ENCODE measurements at regions not wholly inside any gene's neighbourhood (a gene's known extent, or its start where the extent isn't known, plus 50 kb on each side); places are given as distances from the start of the nearest gene placed in this dataset.

DNA sequence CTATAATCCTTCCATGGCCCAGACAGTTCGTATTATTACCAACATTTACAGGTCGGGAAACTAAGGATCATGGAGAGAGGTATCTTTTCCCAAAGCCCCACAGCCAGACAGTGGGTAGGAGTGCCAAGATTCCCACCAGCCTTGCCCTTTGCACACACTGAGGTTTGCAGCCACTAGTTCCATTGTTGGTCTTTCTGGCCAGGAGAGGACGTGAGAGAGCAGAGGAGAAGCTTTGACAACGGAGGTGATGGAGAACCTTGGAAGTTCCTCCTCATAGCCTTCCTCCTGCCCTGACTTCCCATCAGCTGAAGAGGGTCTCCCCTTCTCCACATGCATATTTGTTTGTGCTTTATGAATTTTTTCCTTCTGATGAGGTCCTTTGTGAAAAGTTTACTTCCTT is 50.5 kb upstream of the PLCL2 start:
- no peaks in the 10 kb centered on the region for H3K36me3 ChIP-seq (ENCODE audit: control insufficient read depth in 4 of 4, insufficient read depth in 3 of 4, low read depth in 1 of 4, low read length in 3 of 4)
- H3K9me3 ChIP-seq (ENCODE audit: control insufficient read depth in 4 of 4, low read length in 3 of 4), result no peaks in the 10 kb centered on the region
- no peak for DNase-seq (ENCODE audit: low spot score)
- H3K4me3 ChIP-seq (ENCODE audit: low read depth in 1 of 3, low read length in 3 of 3), result no peak overlapping the region
- no peak overlapping the region for H3K27ac ChIP-seq (ENCODE audit: low read depth in 1 of 2, low read length in 2 of 2)
- TF ChIP-seq GABPA (IDR thresholded peaks at IDR 0.05 in 1 of 2, conservative IDR thresholded peaks at IDR 0.05 in 1 of 2), result no peak
- TF ChIP-seq RAD21 (IDR thresholded peaks at IDR 0.05), result peak in 1 of 2 donors; percentile 5
- H3K4me1 ChIP-seq (ENCODE audit: control insufficient read depth in 4 of 4, insufficient read depth in 4 of 4, low read length in 3 of 4), result peaks cover 6 to 28% (median 10%) of the 10 kb centered on the region in 4 donors
- 85% methylated on average over 4 of the region's 4 CpGs for WGBS
- H3K27me3 ChIP-seq (ENCODE audit: control insufficient read depth in 4 of 4, insufficient read depth in 4 of 4, low read length in 3 of 4), result no peaks in the 10 kb centered on the region
- no peak overlapping the region for H3K9ac ChIP-seq (ENCODE audit: low read depth in 1 of 2, low read length in 2 of 2)

DNA sequence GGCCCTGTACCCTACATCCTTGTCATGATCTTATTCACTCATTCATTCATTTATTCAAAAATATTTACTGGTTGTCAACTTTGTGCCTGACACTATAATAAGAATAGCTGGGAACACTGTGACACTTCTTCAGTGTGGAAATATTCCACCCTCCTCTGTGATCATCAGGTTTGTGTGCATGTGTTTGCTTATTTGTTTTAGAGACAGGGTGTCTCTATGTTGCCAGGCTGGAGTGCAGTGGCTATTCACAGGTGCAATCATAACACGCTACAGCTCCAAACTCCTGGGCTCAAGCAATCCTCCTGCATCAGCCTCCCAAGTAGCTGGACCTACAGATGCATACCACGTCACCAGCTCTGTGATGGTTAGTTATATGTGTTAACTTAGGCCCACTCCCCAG is 50.0 kb upstream of the PLCL2 start:
- WGBS, result 66% methylated on average over 2 of the region's 2 CpGs
- TF ChIP-seq HNF4A (conservative IDR thresholded peaks at IDR 0.05) (peak in 1 of 2 donors; percentile 47), YY1 (IDR thresholded peaks at IDR 0.05) (no peak), NR2F2 (IDR thresholded peaks at IDR 0.05) (no peak), JUND (IDR thresholded peaks at IDR 0.05) (peak in 1 of 2 donors; percentile 18), FOXA2 (IDR thresholded peaks at IDR 0.05) (peak; percentile 61), SP1 (IDR thresholded peaks at IDR 0.05) (peak; percentile 39), EGR1 (IDR thresholded peaks at IDR 0.05; ENCODE audit: low read depth in 2 of 2) (peak in 1 of 2 donors; percentile 22), FOXA1 (IDR thresholded peaks at IDR 0.05) (no peak), RXRA (IDR thresholded peaks at IDR 0.05) (peak in 1 of 2 donors; percentile 45), RAD21 (IDR thresholded peaks at IDR 0.05) (no peak), HNF4G (IDR thresholded peaks at IDR 0.05) (no peak), GABPA (IDR thresholded peaks at IDR 0.05 in 1 of 2, conservative IDR thresholded peaks at IDR 0.05 in 1 of 2) (no peak), TAF1 (conservative IDR thresholded peaks at IDR 0.05) (no peak)
- TF ChIP-seq, protein P1, sequence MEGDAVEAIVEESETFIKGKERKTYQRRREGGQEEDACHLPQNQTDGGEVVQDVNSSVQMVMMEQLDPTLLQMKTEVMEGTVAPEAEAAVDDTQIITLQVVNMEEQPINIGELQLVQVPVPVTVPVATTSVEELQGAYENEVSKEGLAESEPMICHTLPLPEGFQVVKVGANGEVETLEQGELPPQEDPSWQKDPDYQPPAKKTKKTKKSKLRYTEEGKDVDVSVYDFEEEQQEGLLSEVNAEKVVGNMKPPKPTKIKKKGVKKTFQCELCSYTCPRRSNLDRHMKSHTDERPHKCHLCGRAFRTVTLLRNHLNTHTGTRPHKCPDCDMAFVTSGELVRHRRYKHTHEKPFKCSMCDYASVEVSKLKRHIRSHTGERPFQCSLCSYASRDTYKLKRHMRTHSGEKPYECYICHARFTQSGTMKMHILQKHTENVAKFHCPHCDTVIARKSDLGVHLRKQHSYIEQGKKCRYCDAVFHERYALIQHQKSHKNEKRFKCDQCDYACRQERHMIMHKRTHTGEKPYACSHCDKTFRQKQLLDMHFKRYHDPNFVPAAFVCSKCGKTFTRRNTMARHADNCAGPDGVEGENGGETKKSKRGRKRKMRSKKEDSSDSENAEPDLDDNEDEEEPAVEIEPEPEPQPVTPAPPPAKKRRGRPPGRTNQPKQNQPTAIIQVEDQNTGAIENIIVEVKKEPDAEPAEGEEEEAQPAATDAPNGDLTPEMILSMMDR (IDR thresholded peaks at IDR 0.05; ENCODE audit: low read depth, low read length, missing input control), result no peak
- TF ChIP-seq, protein P2, sequence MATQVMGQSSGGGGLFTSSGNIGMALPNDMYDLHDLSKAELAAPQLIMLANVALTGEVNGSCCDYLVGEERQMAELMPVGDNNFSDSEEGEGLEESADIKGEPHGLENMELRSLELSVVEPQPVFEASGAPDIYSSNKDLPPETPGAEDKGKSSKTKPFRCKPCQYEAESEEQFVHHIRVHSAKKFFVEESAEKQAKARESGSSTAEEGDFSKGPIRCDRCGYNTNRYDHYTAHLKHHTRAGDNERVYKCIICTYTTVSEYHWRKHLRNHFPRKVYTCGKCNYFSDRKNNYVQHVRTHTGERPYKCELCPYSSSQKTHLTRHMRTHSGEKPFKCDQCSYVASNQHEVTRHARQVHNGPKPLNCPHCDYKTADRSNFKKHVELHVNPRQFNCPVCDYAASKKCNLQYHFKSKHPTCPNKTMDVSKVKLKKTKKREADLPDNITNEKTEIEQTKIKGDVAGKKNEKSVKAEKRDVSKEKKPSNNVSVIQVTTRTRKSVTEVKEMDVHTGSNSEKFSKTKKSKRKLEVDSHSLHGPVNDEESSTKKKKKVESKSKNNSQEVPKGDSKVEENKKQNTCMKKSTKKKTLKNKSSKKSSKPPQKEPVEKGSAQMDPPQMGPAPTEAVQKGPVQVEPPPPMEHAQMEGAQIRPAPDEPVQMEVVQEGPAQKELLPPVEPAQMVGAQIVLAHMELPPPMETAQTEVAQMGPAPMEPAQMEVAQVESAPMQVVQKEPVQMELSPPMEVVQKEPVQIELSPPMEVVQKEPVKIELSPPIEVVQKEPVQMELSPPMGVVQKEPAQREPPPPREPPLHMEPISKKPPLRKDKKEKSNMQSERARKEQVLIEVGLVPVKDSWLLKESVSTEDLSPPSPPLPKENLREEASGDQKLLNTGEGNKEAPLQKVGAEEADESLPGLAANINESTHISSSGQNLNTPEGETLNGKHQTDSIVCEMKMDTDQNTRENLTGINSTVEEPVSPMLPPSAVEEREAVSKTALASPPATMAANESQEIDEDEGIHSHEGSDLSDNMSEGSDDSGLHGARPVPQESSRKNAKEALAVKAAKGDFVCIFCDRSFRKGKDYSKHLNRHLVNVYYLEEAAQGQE (IDR thresholded peaks at IDR 0.05), result peak; percentile 19
- TF ChIP-seq, protein P3, sequence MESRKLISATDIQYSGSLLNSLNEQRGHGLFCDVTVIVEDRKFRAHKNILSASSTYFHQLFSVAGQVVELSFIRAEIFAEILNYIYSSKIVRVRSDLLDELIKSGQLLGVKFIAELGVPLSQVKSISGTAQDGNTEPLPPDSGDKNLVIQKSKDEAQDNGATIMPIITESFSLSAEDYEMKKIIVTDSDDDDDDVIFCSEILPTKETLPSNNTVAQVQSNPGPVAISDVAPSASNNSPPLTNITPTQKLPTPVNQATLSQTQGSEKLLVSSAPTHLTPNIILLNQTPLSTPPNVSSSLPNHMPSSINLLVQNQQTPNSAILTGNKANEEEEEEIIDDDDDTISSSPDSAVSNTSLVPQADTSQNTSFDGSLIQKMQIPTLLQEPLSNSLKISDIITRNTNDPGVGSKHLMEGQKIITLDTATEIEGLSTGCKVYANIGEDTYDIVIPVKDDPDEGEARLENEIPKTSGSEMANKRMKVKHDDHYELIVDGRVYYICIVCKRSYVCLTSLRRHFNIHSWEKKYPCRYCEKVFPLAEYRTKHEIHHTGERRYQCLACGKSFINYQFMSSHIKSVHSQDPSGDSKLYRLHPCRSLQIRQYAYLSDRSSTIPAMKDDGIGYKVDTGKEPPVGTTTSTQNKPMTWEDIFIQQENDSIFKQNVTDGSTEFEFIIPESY (IDR thresholded peaks at IDR 0.05), result no peak
- TF ChIP-seq, protein P4, sequence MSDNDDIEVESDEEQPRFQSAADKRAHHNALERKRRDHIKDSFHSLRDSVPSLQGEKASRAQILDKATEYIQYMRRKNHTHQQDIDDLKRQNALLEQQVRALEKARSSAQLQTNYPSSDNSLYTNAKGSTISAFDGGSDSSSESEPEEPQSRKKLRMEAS (IDR thresholded peaks at IDR 0.05), result peak; percentile 19
- TF ChIP-seq, protein P5, sequence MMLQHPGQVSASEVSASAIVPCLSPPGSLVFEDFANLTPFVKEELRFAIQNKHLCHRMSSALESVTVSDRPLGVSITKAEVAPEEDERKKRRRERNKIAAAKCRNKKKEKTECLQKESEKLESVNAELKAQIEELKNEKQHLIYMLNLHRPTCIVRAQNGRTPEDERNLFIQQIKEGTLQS (IDR thresholded peaks at IDR 0.05), result no peak
- Histone ChIP-seq H3K9me3 (ENCODE audit: control insufficient read depth in 4 of 4, low read length in 3 of 4) (no peaks in the 10 kb centered on the region), H3K9ac (ENCODE audit: low read depth in 1 of 2, low read length in 2 of 2) (no peak overlapping the region), H3K4me3 (ENCODE audit: low read depth in 1 of 3, low read length in 3 of 3) (no peak overlapping the region), H3K27ac (ENCODE audit: low read depth in 1 of 2, low read length in 2 of 2) (no peak overlapping the region), H3K27me3 (ENCODE audit: control insufficient read depth in 4 of 4, insufficient read depth in 4 of 4, low read length in 3 of 4) (no peaks in the 10 kb centered on the region), H3K36me3 (ENCODE audit: control insufficient read depth in 4 of 4, insufficient read depth in 3 of 4, low read depth in 1 of 4, low read length in 3 of 4) (no peaks in the 10 kb centered on the region), H3K4me1 (ENCODE audit: control insufficient read depth in 4 of 4, insufficient read depth in 4 of 4, low read length in 3 of 4) (peaks cover 6 to 34% (median 14%) of the 10 kb centered on the region in 4 donors)
- DNase-seq (ENCODE audit: low spot score), result no peak

Measured in liver (tissue), 8 donors.